Neural progenitor cell (in vitro differentiated cells): ENCODE measurements at regions not wholly inside any gene's neighbourhood (a gene's known extent, or its start where the extent isn't known, plus 50 kb on each side); places are given as distances from the start of the nearest gene placed in this dataset.

Experiments
- CTCF ChIP-seq: fragments of 200-600 bp; sonication (generic); IDR thresholded peaks from 2 replicates; pipeline ENCODE4 v1.5.1; 2017; ENCODE audit warnings: antibody characterized with exemption, mild to moderate bottlenecking
- EZH2 ChIP-seq: fragments of 200-600 bp; sonication (generic); IDR thresholded peaks from 2 replicates; pipeline ENCODE4 v1.6.1; 2017; ENCODE audit warnings: antibody characterized with exemption, mild to moderate bottlenecking, moderate library complexity
- EZH2phosphoT487 ChIP-seq: fragments of 200-600 bp; sonication (generic); IDR thresholded peaks from 2 replicates; pipeline ENCODE4 v1.6.1; 2017; ENCODE audit warnings: antibody characterized with exemption

- TF ChIP-seq CTCF (no peak), EZH2 (no peak), EZH2phosphoT487 (no peak)
Observed at GRCh38 chr20:39676241-39676640, 714.1 kb downstream of the DHX35 start.
